ENCODE measurements at regions not wholly inside any gene's neighbourhood (a gene's known extent, or its start where the extent isn't known, plus 50 kb on each side); places are given as distances from the start of the nearest gene placed in this dataset.

DNA sequence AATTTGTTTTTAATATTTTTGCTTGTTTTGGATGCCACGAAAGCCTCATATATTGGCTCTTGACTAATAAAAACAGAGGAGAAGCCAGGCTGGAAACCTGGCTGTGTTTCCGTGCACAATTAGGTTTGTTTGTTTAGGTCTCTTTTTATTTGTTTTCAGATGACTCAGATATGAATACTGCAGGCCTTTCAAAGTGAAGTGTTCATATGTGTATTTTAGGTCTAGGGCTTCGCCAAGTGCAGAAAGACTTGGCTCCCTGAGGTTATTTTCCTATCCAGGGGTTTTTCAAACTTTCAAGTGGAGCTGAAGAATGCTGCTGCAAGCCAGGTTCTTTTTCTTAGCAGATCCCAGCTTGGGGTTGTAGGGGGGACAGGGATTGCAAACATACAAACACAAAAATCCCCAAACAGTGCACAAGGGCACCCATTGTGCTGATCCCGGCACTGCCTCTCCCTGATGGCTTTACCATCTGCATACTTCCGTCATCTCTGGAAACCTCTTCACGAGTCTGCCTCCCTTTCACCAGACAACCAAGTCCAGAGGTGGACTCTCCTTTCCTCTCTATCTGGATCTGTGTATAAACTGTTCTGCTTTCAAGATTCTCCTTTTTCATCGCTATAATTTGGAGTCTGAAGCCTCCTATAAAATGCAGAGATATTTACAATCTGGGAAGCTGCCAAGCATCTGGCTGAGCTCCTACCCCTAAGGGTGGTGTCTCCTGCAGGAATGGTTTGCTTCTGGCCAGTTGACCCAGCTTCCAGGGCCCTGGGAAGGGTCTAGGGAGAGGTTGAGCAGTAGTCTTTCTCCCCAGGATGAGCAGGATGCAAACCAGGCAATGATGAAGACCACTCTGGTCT, 108.6 kb downstream of the SMIM20 start:
- DNase-seq (ENCODE audit: low read depth, low spot score): no peak
- Histone ChIP-seq H3K36me3 (ENCODE audit: insufficient read depth, low read length) (no peaks in the 10 kb centered on the region), H3K9me3 (ENCODE audit: low read depth, low read length) (no peaks in the 10 kb centered on the region), H3K27ac (no peak overlapping the region), H3K9ac (ENCODE audit: insufficient read length) (no peak overlapping the region), H3K4me3 (no peak overlapping the region)
- TF ChIP-seq POLR2AphosphoS5 (IDR thresholded peaks at IDR 0.05; ENCODE audit: borderline replicate concordance, low read depth, low read length): no peak
- TF ChIP-seq FOXP2 (optimal IDR thresholded peaks at IDR 0.05; ENCODE audit: control extremely low read depth, extremely low read length, insufficient read depth): no peak
- no peak for TF ChIP-seq EZH2 (IDR thresholded peaks at IDR 0.05)

GRCh38 chr4:26023203-26023972, 109.4 kb downstream of the SMIM20 start:
- no peaks in the 10 kb centered on the region for H3K36me3 ChIP-seq (ENCODE audit: insufficient read depth, low read length)
- TF ChIP-seq EZH2 (IDR thresholded peaks at IDR 0.05) (no peak), POLR2AphosphoS5 (IDR thresholded peaks at IDR 0.05; ENCODE audit: borderline replicate concordance, low read depth, low read length) (no peak), FOXP2 (optimal IDR thresholded peaks at IDR 0.05; ENCODE audit: control extremely low read depth, extremely low read length, insufficient read depth) (no peak)
- H3K9me3 ChIP-seq (ENCODE audit: low read depth, low read length): no peaks in the 10 kb centered on the region
- no peak overlapping the region for H3K4me3 ChIP-seq
- no peak overlapping the region for H3K9ac ChIP-seq (ENCODE audit: insufficient read length)
- H3K27ac ChIP-seq: no peak overlapping the region
- DNase-seq (ENCODE audit: low read depth, low spot score): no peak

DNA sequence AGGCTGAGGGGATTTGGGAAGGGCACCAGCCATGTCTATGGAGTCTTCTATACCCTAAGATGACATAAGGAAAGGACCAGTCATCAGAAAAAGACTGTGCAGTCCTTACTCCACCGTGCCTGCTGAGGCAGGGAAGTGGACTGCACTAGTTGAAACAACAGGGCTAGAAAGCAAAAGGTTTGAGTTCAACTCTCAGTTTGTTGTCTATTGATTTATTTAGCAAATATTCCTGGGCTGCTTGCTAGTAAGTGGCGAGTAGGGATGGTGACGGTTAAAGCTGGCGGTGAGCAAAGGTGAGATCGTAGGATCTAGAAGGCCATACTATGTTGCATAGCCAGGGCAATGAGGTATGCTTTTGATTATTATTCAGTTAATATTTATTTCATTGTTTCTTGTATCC, 110.1 kb downstream of the SMIM20 start:
- Histone ChIP-seq H3K4me3 (no peak overlapping the region), H3K9me3 (ENCODE audit: low read depth, low read length) (no peaks in the 10 kb centered on the region), H3K27ac (no peak overlapping the region), H3K36me3 (ENCODE audit: insufficient read depth, low read length) (no peaks in the 10 kb centered on the region), H3K9ac (ENCODE audit: insufficient read length) (no peak overlapping the region)
- DNase-seq (ENCODE audit: low read depth, low spot score): no peak
- TF ChIP-seq POLR2AphosphoS5 (IDR thresholded peaks at IDR 0.05; ENCODE audit: borderline replicate concordance, low read depth, low read length): no peak
- no peak for TF ChIP-seq EZH2 (IDR thresholded peaks at IDR 0.05)
- TF ChIP-seq FOXP2 (optimal IDR thresholded peaks at IDR 0.05; ENCODE audit: control extremely low read depth, extremely low read length, insufficient read depth): no peak

DNA sequence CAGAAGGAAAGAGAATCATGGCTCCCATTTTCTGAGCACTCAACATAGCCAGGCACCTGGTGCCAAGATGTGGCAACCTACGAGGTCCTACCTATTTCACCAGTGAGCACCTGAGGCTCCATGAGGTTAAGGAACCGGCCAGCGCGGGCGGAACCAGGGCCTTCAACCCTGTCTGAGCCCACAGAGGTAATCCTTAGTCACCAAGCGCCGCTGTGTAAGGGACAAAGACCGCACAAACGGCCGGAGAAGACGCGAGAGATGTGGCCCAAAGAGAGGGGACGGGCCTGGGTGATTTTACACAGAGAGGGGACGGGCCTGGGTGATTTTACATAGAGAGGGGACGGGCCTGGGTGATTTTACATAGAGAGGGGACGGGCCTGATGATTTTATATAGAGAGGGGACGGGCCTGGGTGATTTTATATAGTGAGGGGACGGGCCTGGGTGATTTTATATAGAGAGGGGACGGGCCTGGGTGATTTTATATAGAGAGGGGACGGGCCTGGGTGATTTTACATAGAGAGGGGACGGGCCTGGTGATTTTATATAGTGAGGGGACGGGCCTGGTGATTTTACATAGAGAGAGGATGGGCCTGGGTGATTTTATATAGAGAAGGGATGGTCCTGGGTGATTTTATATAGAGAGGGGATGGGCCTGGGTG, 114.2 kb downstream of the SMIM20 start:
- H3K4me3 ChIP-seq: no peak overlapping the region
- no peak for TF ChIP-seq POLR2AphosphoS5 (IDR thresholded peaks at IDR 0.05; ENCODE audit: borderline replicate concordance, low read depth, low read length)
- TF ChIP-seq EZH2 (IDR thresholded peaks at IDR 0.05): no peak
- no peak for TF ChIP-seq FOXP2 (optimal IDR thresholded peaks at IDR 0.05; ENCODE audit: control extremely low read depth, extremely low read length, insufficient read depth)
- H3K9me3 ChIP-seq (ENCODE audit: low read depth, low read length): no peaks in the 10 kb centered on the region
- H3K36me3 ChIP-seq (ENCODE audit: insufficient read depth, low read length): no peaks in the 10 kb centered on the region
- no peak overlapping the region for H3K27ac ChIP-seq
- no peak overlapping the region for H3K9ac ChIP-seq (ENCODE audit: insufficient read length)
- DNase-seq (ENCODE audit: low read depth, low spot score): no peak

DNA sequence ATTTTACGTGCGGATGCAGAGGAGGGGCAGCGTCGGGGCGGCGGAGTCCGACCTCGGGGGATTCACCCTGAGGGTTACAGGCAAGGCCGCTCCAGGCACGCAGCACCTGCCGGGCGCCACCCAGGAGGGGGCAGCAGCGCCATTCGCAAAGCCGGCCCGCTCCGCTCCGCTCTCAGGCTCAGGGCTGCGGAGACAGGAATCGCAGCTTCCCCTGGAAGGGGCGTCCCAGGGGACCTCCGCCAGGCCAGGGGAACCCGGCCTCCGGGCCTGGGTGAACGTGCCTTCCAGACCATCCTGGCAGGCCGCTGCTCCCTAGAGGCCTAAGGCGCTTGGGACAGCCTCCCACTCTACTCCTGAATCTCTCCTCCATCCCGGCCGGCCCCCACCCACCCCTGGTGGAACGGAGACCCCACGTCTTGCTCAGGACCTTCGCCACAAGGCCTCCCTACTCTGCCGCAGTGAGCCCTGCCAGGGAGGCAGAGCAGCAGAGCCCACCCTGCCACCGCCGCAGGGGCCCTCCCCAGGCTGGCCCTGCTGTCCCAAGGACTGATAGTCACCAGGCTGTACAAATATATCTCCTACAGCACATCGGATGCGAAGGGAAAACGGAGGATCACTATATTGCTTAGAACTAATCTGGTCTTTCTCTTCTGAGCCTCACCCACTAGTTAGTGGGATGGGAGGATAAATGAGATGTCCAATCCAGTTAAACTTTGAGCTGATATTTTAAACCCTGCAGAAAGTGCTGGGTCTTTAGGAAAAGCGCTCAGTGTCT, 115.0 kb downstream of the SMIM20 start:
- H3K36me3 ChIP-seq (ENCODE audit: insufficient read depth, low read length): no peaks in the 10 kb centered on the region
- H3K4me3 ChIP-seq: no peak overlapping the region
- no peaks in the 10 kb centered on the region for H3K9me3 ChIP-seq (ENCODE audit: low read depth, low read length)
- TF ChIP-seq EZH2 (IDR thresholded peaks at IDR 0.05): no peak
- no peak for TF ChIP-seq FOXP2 (optimal IDR thresholded peaks at IDR 0.05; ENCODE audit: control extremely low read depth, extremely low read length, insufficient read depth)
- TF ChIP-seq POLR2AphosphoS5 (IDR thresholded peaks at IDR 0.05; ENCODE audit: borderline replicate concordance, low read depth, low read length): no peak
- H3K27ac ChIP-seq: no peak overlapping the region
- no peak overlapping the region for H3K9ac ChIP-seq (ENCODE audit: insufficient read length)
- DNase-seq (ENCODE audit: low read depth, low spot score): no peak

GRCh38 chr4:26029568-26030131, 115.6 kb downstream of the SMIM20 start:
- no peak overlapping the region for H3K9ac ChIP-seq (ENCODE audit: insufficient read length)
- H3K9me3 ChIP-seq (ENCODE audit: low read depth, low read length): no peaks in the 10 kb centered on the region
- H3K4me3 ChIP-seq: no peak overlapping the region
- H3K36me3 ChIP-seq (ENCODE audit: insufficient read depth, low read length): no peaks in the 10 kb centered on the region
- DNase-seq (ENCODE audit: low read depth, low spot score): no peak
- no peak overlapping the region for H3K27ac ChIP-seq
- no peak for TF ChIP-seq FOXP2 (optimal IDR thresholded peaks at IDR 0.05; ENCODE audit: control extremely low read depth, extremely low read length, insufficient read depth)
- TF ChIP-seq POLR2AphosphoS5 (IDR thresholded peaks at IDR 0.05; ENCODE audit: borderline replicate concordance, low read depth, low read length): no peak
- no peak for TF ChIP-seq EZH2 (IDR thresholded peaks at IDR 0.05)

DNA sequence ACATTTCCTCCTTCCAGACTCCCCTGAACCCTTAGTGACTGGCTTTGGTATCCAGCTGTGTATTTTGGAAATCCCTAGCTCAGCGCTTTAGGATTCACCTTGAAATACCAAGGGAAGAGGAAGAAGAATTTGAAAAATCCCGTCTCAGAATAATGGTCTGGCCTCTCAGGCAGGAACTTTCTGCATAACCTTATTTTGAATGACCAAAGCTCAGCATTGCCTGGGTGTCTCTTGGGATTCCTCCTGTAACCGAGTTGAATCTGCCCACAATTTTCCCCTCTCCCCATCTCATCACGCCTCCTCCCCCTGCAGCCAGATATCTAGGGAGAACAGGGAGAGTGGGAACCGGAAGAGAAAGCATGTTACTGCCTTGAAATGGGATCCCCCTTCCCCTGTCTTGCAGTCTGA, 116.2 kb downstream of the SMIM20 start:
- TF ChIP-seq POLR2AphosphoS5 (IDR thresholded peaks at IDR 0.05; ENCODE audit: borderline replicate concordance, low read depth, low read length): no peak
- TF ChIP-seq EZH2 (IDR thresholded peaks at IDR 0.05): no peak
- TF ChIP-seq FOXP2 (optimal IDR thresholded peaks at IDR 0.05; ENCODE audit: control extremely low read depth, extremely low read length, insufficient read depth): no peak
- no peak for DNase-seq (ENCODE audit: low read depth, low spot score)
- no peak overlapping the region for H3K27ac ChIP-seq

More for the DNA sequence above, 116.2 kb downstream of the SMIM20 start:
- Histone ChIP-seq H3K9me3 (ENCODE audit: low read depth, low read length) (no peaks in the 10 kb centered on the region), H3K36me3 (ENCODE audit: insufficient read depth, low read length) (no peaks in the 10 kb centered on the region), H3K9ac (ENCODE audit: insufficient read length) (no peak overlapping the region), H3K4me3 (no peak overlapping the region)
